Neural progenitor cell (in vitro differentiated cells): ENCODE measurements at regions not wholly inside any gene's neighbourhood (a gene's known extent, or its start where the extent isn't known, plus 50 kb on each side); places are given as distances from the start of the nearest gene placed in this dataset.

Experiments
- DNase-seq: peaks from one replicate; pipeline ENCODE4 v3.0.0-alpha.2; 2016; ENCODE audit warnings: low spot score
- H2AFZ ChIP-seq: fragments of 200-600 bp; sonication (generic); replicated peaks from 2 replicates; pipeline ENCODE4 v1.6.1; 2016; ENCODE audit warnings: antibody characterized with exemption
- H3F3A ChIP-seq: fragments of 200-600 bp; sonication (generic); 2 replicates; pipeline ENCODE4 v1.6.1; 2016; ENCODE audit warnings: antibody characterized with exemption, low read depth
- H3K27ac ChIP-seq: fragments of 200-600 bp; sonication (generic); 2 replicates; pipeline ENCODE4 v1.5.1; 2016; ENCODE audit warnings: mild to moderate bottlenecking
- H3K27me3 ChIP-seq: fragments of 200-600 bp; sonication (generic); 2 replicates; pipeline ENCODE4 v1.6.1; 2016; ENCODE audit warnings: mild to moderate bottlenecking, moderate library complexity
- H3K36me3 ChIP-seq: fragments of 200-600 bp; sonication (generic); 2 replicates; pipeline ENCODE4 v1.5.1; 2016
- H3K4me1 ChIP-seq: fragments of 200-600 bp; sonication (generic); 2 replicates; pipeline ENCODE4 v1.6.1; 2016; ENCODE audit warnings: mixed run types
- H3K4me2 ChIP-seq: fragments of 200-600 bp; sonication (generic); 2 replicates; pipeline ENCODE4 v1.6.1; 2016
- H3K4me3 ChIP-seq: fragments of 200-600 bp; sonication (generic); 2 replicates; pipeline ENCODE4 v1.5.1; 2016
- H3K79me2 ChIP-seq: fragments of 200-600 bp; sonication (generic); 2 replicates; pipeline ENCODE4 v1.6.1; 2016; ENCODE audit warnings: low read depth
- H3K9ac ChIP-seq: fragments of 200-600 bp; sonication (generic); 2 replicates; pipeline ENCODE4 v1.6.1; 2016
- H3K9me3 ChIP-seq: fragments of 200-600 bp; sonication (generic); 2 replicates; pipeline ENCODE4 v1.5.1; 2016; ENCODE audit warnings: low read depth
- H4K20me1 ChIP-seq: fragments of 200-600 bp; sonication (generic); 2 replicates; pipeline ENCODE4 v1.6.1; 2016; ENCODE audit warnings: low read depth
- H3K27ac Mint-ChIP-seq: 3 replicates; pipeline ENCODE4 v1.8.0; 2021; ENCODE audit warnings: mixed read lengths
- H3K27me3 Mint-ChIP-seq: 2 replicates; pipeline ENCODE4 v1.8.0; 2022; ENCODE audit warnings: low read depth, mild to moderate bottlenecking, inconsistent platforms, moderate library complexity, mixed read lengths; ENCODE audit not compliant: insufficient read depth
- H3K36me3 Mint-ChIP-seq: 3 replicates; pipeline ENCODE4 v1.8.0; 2021; ENCODE audit warnings: mixed read lengths
- H3K4me1 Mint-ChIP-seq: 3 replicates; pipeline ENCODE4 v1.8.0; 2021; ENCODE audit warnings: mixed read lengths
- H3K4me3 Mint-ChIP-seq: 3 replicates; pipeline ENCODE4 v1.8.0; 2021; ENCODE audit warnings: mild to moderate bottlenecking, moderate library complexity, mixed read lengths
- H3K9me3 Mint-ChIP-seq: 3 replicates; pipeline ENCODE4 v1.8.0; 2020; ENCODE audit warnings: mixed read lengths
- EZH2 ChIP-seq: fragments of 200-600 bp; sonication (generic); IDR thresholded peaks from 2 replicates; pipeline ENCODE4 v1.6.1; 2017; ENCODE audit warnings: antibody characterized with exemption, mild to moderate bottlenecking, moderate library complexity
- EZH2phosphoT487 ChIP-seq: fragments of 200-600 bp; sonication (generic); IDR thresholded peaks from 2 replicates; pipeline ENCODE4 v1.6.1; 2017; ENCODE audit warnings: antibody characterized with exemption
- TF ChIP-seq, protein P1 (sequence below): fragments of 200-600 bp; sonication (generic); IDR thresholded peaks from 2 replicates; pipeline ENCODE4 v1.5.1; 2017; ENCODE audit warnings: antibody characterized with exemption, mild to moderate bottlenecking

DNA sequence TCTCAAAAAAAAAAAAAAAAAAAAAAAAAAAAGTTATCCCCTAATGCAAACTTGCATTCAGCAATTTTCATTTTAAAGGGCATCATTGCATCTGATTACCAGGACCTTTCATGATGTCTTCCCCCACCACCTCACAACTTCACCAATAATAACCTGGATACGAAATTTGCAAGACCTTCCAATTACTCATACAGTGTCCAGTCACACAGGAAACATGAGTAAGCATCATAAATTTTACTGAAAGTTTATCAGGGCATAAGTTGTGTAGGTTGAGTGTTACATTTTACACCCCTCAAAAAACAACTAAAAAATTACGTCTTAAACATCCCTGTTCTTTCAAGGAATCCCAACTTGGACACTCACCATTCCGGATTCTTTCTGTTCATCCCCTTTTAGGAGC is 79.1 kb upstream of the ANKEF1 start:
- no peaks in the 10 kb centered on the region for H3F3A ChIP-seq
- H3K9ac ChIP-seq, result no peak overlapping the region
- H3K4me3 ChIP-seq, result no peak overlapping the region
- no peaks in the 10 kb centered on the region for H3K9me3 ChIP-seq
- Mint-ChIP-seq H3K27ac (no peak overlapping the region), H3K4me1 (no peaks in the 10 kb centered on the region), H3K9me3 (peaks cover 2% of the 10 kb centered on the region), H3K4me3 (no peak overlapping the region), H3K36me3 (no peaks in the 10 kb centered on the region), H3K27me3 (peaks cover 2% of the 10 kb centered on the region)
- H3K36me3 ChIP-seq, result no peaks in the 10 kb centered on the region
- H3K27me3 ChIP-seq, result no peaks in the 10 kb centered on the region
- no peaks in the 10 kb centered on the region for H4K20me1 ChIP-seq
- TF ChIP-seq, protein P1, sequence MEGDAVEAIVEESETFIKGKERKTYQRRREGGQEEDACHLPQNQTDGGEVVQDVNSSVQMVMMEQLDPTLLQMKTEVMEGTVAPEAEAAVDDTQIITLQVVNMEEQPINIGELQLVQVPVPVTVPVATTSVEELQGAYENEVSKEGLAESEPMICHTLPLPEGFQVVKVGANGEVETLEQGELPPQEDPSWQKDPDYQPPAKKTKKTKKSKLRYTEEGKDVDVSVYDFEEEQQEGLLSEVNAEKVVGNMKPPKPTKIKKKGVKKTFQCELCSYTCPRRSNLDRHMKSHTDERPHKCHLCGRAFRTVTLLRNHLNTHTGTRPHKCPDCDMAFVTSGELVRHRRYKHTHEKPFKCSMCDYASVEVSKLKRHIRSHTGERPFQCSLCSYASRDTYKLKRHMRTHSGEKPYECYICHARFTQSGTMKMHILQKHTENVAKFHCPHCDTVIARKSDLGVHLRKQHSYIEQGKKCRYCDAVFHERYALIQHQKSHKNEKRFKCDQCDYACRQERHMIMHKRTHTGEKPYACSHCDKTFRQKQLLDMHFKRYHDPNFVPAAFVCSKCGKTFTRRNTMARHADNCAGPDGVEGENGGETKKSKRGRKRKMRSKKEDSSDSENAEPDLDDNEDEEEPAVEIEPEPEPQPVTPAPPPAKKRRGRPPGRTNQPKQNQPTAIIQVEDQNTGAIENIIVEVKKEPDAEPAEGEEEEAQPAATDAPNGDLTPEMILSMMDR, result no peak
- TF ChIP-seq EZH2 (no peak), EZH2phosphoT487 (no peak)
- H3K79me2 ChIP-seq, result no peaks in the 10 kb centered on the region
- H2AFZ ChIP-seq, result no peak overlapping the region
- no peaks in the 10 kb centered on the region for H3K4me1 ChIP-seq
- H3K27ac ChIP-seq, result no peak overlapping the region
- DNase-seq, result no peak
- no peak overlapping the region for H3K4me2 ChIP-seq

DNA sequence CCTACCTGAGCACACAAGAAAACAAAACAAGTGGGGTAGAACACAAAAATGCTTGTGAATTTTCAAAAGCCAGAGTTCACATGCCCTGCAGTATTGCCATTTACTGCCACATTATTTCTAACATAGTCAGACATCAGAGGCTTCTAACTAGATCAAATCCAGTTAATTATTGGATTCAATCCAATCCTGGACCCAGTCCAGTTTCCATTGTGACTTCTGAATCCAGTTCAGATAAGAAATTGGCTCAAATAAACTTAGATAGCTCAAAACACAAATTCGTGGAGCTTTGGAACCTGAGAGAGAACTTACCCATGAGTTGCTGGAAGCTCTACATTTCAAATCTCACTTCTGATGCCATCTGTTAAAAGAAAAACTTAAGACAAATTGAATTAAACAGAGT is 85.2 kb upstream of the ANKEF1 start:
- no peaks in the 10 kb centered on the region for H3K79me2 ChIP-seq
- Mint-ChIP-seq H3K4me1 (peaks cover 13% of the 10 kb centered on the region), H3K9me3 (no peaks in the 10 kb centered on the region), H3K27ac (no peak overlapping the region), H3K36me3 (no peaks in the 10 kb centered on the region), H3K4me3 (no peak overlapping the region), H3K27me3 (no peaks in the 10 kb centered on the region)
- no peak overlapping the region for H3K9ac ChIP-seq
- no peak for DNase-seq
- no peaks in the 10 kb centered on the region for H4K20me1 ChIP-seq
- no peak overlapping the region for H3K4me3 ChIP-seq
- H3K27me3 ChIP-seq, result no peaks in the 10 kb centered on the region
- no peak for TF ChIP-seq EZH2
- TF ChIP-seq, protein P1, result no peak
- TF ChIP-seq EZH2phosphoT487, result no peak
- no peak overlapping the region for H2AFZ ChIP-seq
- H3K9me3 ChIP-seq, result no peaks in the 10 kb centered on the region
- no peaks in the 10 kb centered on the region for H3K36me3 ChIP-seq
- H3F3A ChIP-seq, result no peaks in the 10 kb centered on the region
- no peak overlapping the region for H3K27ac ChIP-seq
- H3K4me2 ChIP-seq, result no peak overlapping the region
- no peaks in the 10 kb centered on the region for H3K4me1 ChIP-seq

- Histone ChIP-seq H3K4me3 (no peak overlapping the region), H3K27ac (no peak overlapping the region), H3K9ac (no peak overlapping the region), H3K27me3 (no peaks in the 10 kb centered on the region), H3K4me1 (no peaks in the 10 kb centered on the region), H3K79me2 (no peaks in the 10 kb centered on the region), H3K4me2 (no peak overlapping the region), H3K9me3 (no peaks in the 10 kb centered on the region), H2AFZ (no peak overlapping the region), H3F3A (no peaks in the 10 kb centered on the region), H3K36me3 (no peaks in the 10 kb centered on the region), H4K20me1 (no peaks in the 10 kb centered on the region)
- peak; percentile 9 for DNase-seq
- H3K4me3 Mint-ChIP-seq, result no peak overlapping the region
- no peak for TF ChIP-seq EZH2phosphoT487
- TF ChIP-seq EZH2, result no peak
- TF ChIP-seq, protein P1, result no peak
- H3K4me1 Mint-ChIP-seq, result peaks cover 13% of the 10 kb centered on the region
- H3K27me3 Mint-ChIP-seq, result peaks cover 2% of the 10 kb centered on the region
- H3K27ac Mint-ChIP-seq, result peak overlapping the region; percentile 82
- H3K36me3 Mint-ChIP-seq, result no peaks in the 10 kb centered on the region
- no peaks in the 10 kb centered on the region for H3K9me3 Mint-ChIP-seq
Measured at GRCh38 chr20:9945408-9945807, 89.4 kb upstream of the ANKEF1 start.

DNA sequence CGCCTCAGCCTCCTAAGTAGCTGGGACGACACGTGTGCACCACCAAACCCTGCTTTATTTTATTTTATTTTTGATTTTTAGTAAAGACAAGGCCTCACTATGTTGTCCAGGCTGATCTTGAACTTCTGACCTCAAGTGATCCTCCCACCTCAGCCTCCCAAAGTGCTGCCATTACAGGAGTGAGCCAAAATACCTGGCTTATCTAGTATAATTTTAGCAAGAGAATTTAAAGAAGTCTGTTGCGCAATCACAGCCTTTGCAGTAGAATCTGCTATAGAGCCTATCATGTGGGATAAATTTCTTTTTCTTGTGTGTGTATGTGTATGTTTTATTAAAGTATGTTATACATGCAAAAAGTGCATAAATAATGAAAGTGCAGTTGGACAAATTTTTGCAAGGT is 92.1 kb upstream of the ANKEF1 start:
- no peak for DNase-seq
- no peak overlapping the region for H3K9ac ChIP-seq
- H3K27ac ChIP-seq, result no peak overlapping the region
- H3F3A ChIP-seq, result no peaks in the 10 kb centered on the region
- H3K9me3 ChIP-seq, result no peaks in the 10 kb centered on the region
- no peak overlapping the region for H3K4me2 ChIP-seq
- peaks cover 2% of the 10 kb centered on the region for H3K27me3 Mint-ChIP-seq
- no peaks in the 10 kb centered on the region for H3K9me3 Mint-ChIP-seq
- H4K20me1 ChIP-seq, result no peaks in the 10 kb centered on the region
- no peak overlapping the region for H3K4me3 ChIP-seq
- no peak overlapping the region for H3K4me3 Mint-ChIP-seq
- H3K27ac Mint-ChIP-seq, result no peak overlapping the region
- H3K27me3 ChIP-seq, result no peaks in the 10 kb centered on the region
- no peaks in the 10 kb centered on the region for H3K36me3 ChIP-seq
- no peaks in the 10 kb centered on the region for H3K79me2 ChIP-seq
- no peaks in the 10 kb centered on the region for H3K4me1 ChIP-seq
- H3K36me3 Mint-ChIP-seq, result no peaks in the 10 kb centered on the region
- peaks cover 13% of the 10 kb centered on the region for H3K4me1 Mint-ChIP-seq
- H2AFZ ChIP-seq, result no peak overlapping the region
- TF ChIP-seq EZH2 (no peak), EZH2phosphoT487 (no peak)
- TF ChIP-seq, protein P1, result no peak
